ENCODE measurements at regions not wholly inside any gene's neighbourhood (a gene's known extent, or its start where the extent isn't known, plus 50 kb on each side); places are given as distances from the start of the nearest gene placed in this dataset.
"Not testable (repeated sequence)": the region's sequence is repeated elsewhere in the genome, so short reads cannot be mapped to it uniquely, and the experiment has no call there.

- no peak overlapping the region for H3K27ac Mint-ChIP-seq
Observed at GRCh38 chr10:62580396-62580795, 206.2 kb downstream of the ZNF365 start.

DNA sequence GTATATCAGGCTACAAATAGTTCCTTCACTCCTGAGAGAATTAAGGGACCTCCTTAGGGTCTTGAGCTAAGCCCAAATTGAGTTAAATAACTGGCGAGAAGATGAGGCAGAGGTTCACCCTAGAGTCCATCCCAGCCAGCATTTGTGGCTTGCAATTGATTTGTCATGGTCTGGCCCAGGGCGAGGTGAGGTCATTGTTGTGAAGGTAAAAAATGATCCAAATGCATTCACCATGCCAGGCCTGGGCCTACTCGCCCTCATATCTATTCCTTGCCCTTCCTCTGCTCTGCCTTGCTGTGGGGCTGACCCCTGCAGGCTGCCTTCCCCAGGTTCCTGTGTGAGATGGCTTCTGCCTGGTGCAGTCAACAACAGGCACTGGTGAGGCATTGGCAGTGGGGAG lies 207.2 kb downstream of the ZNF365 start:
- H3K4me1 Mint-ChIP-seq, result peaks cover 0 to 5% (median 1%) of the 10 kb centered on the region in 3 donors
- H3K9me3 Mint-ChIP-seq, result peaks cover 0 to 1% (median 0%) of the 10 kb centered on the region in 3 donors
- peaks cover 1% of the 10 kb centered on the region for H3K27me3 Mint-ChIP-seq
- H3K4me3 Mint-ChIP-seq, result no peak overlapping the region
- H3K36me3 Mint-ChIP-seq, result no peaks in the 10 kb centered on the region
- no peak overlapping the region for H3K27ac Mint-ChIP-seq

More at GRCh38 chr10:62580396-62580795, 206.2 kb downstream of the ZNF365 start:
- peaks cover 1% of the 10 kb centered on the region for H3K27me3 Mint-ChIP-seq
- H3K4me3 Mint-ChIP-seq, result no peak overlapping the region
- H3K4me1 Mint-ChIP-seq, result peaks cover 0 to 5% (median 1%) of the 10 kb centered on the region in 3 donors
- no peaks in the 10 kb centered on the region for H3K36me3 Mint-ChIP-seq
- peaks cover 0 to 1% (median 0%) of the 10 kb centered on the region in 3 donors for H3K9me3 Mint-ChIP-seq

DNA sequence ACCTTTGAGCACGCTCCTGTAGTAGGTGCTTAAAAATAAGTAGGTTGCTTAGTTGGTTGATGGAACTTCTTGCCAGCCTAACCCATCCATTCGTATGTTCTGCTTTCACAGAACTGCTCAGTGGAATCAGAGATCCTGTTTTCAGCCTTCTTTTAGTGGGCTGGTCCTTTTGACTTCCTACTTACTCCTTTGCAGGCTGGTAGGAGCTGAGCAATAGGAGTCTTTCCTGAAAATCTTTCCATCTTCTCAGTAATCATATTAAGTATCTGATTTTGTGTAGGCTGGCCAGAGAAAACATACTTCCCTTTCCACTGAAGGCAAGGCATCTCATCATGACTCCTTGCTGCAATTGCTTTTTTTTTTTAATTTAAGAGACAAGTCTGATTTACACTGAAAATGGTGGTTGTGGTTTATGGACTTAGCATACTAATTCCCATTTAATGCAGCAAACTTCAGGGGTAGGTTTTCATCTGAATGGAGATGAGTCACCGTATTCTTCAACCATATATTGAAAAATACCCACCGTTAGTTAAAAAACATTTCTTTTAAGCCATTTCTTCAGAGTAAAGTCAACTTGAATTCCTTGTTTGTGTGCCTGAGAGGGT lies 208.0 kb downstream of the ZNF365 start:
- H3K27me3 Mint-ChIP-seq, result peaks cover 1% of the 10 kb centered on the region
- peaks cover 0 to 1% (median 0%) of the 10 kb centered on the region in 3 donors for H3K9me3 Mint-ChIP-seq
- no peak overlapping the region for H3K27ac Mint-ChIP-seq
- H3K4me3 Mint-ChIP-seq, result no peak overlapping the region
- no peaks in the 10 kb centered on the region for H3K36me3 Mint-ChIP-seq
- peaks cover 0 to 5% (median 1%) of the 10 kb centered on the region in 3 donors for H3K4me1 Mint-ChIP-seq

GRCh38 chr10:62582804-62583208 lies 208.6 kb downstream of the ZNF365 start:
- Mint-ChIP-seq H3K36me3 (no peaks in the 10 kb centered on the region), H3K27ac (no peak overlapping the region), H3K9me3 (peaks cover 0 to 1% (median under 1%) of the 10 kb centered on the region in 3 donors), H3K27me3 (peaks cover 1% of the 10 kb centered on the region), H3K4me3 (no peak overlapping the region), H3K4me1 (peaks cover 0 to 5% (median 1%) of the 10 kb centered on the region in 3 donors)

DNA sequence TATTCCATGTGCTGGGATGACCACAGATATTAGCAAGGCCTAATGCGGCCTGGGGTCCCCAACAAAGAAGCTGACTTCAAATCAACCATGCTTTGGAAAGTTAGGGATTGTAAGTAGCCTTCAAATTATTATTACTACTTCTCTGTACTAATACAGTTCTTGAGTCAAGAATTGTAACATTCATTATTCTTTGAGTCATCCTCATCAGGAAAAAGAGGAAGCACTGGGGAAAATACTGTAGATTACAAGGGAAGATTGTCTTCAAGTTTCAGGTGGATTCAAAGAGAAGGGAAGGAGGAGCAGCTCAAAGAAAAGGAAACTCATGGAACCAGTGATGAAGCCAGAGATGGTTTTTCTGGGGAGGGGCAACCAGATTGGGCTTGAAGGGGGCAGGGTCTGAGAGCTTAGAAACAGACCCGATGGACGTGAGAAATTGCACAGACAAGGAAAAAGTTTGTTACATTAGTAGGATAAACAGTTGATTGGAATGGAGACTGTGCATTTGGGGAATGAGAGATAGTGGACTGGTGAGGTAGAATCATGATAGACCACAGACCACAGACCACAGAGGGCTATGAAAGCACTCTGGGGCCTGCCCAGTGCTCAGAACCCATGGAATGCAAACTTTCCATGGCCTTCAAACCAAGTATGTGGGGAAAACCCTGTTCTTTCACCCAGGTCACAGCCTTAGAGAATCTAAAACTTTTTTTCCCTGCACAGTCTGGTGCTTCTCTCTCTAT lies 209.9 kb downstream of the ZNF365 start:
- no peaks in the 10 kb centered on the region for H3K36me3 Mint-ChIP-seq
- H3K4me3 Mint-ChIP-seq, result no peak overlapping the region
- H3K27ac Mint-ChIP-seq, result no peak overlapping the region
- H3K27me3 Mint-ChIP-seq, result peaks cover 1% of the 10 kb centered on the region
- peaks cover 0 to 6% (median 0%) of the 10 kb centered on the region in 3 donors for H3K9me3 Mint-ChIP-seq
- H3K4me1 Mint-ChIP-seq, result peaks cover 0 to 5% (median 1%) of the 10 kb centered on the region in 3 donors

- no peaks in the 10 kb centered on the region for H3K36me3 Mint-ChIP-seq
- peaks cover 0 to 5% (median 1%) of the 10 kb centered on the region in 3 donors for H3K4me1 Mint-ChIP-seq
- H3K4me3 Mint-ChIP-seq, result no peak overlapping the region
- H3K27me3 Mint-ChIP-seq, result peaks cover 1% of the 10 kb centered on the region
- no peak overlapping the region for H3K27ac Mint-ChIP-seq
- peaks cover 0 to 6% (median 0%) of the 10 kb centered on the region in 3 donors for H3K9me3 Mint-ChIP-seq
Observed at GRCh38 chr10:62584731-62585130, 210.6 kb downstream of the ZNF365 start.

DNA sequence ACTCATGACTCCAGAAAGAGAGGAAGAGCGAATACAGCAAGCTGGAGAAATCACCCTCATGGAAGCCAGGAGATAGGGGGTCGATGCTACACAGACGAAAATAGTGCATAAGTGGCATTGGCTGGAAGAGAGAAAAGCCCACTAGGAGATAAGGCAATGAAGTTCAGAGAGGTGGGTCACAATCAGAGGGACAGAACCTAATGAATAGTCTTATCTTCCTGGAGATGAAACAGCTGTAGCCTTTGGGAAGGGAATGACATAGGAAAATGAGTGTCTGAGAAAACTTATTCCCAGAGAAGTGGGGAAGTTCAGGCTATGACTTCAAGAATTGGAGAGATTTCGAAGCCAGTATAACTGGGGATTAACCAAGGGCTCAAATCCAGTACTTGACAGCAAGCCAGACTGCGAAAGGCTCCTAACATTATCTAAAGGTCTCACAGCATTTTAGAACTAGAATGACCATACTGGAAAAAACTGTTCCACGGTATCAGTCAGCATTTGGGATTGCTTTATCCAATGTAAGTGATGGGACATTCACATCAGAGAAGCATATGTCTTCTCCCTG lies 211.1 kb downstream of the ZNF365 start:
- H3K9me3 Mint-ChIP-seq, result peaks cover 0 to 6% (median 0%) of the 10 kb centered on the region in 3 donors
- no peaks in the 10 kb centered on the region for H3K27me3 Mint-ChIP-seq
- no peaks in the 10 kb centered on the region for H3K36me3 Mint-ChIP-seq
- H3K27ac Mint-ChIP-seq, result no peak overlapping the region
- H3K4me3 Mint-ChIP-seq, result no peak overlapping the region
- peaks cover 0 to 5% (median 1%) of the 10 kb centered on the region in 3 donors for H3K4me1 Mint-ChIP-seq

GRCh38 chr10:62587011-62587410 lies 212.8 kb downstream of the ZNF365 start:
- H3K27me3 Mint-ChIP-seq, result no peaks in the 10 kb centered on the region
- H3K9me3 Mint-ChIP-seq, result peaks cover 0 to 6% (median 0%) of the 10 kb centered on the region in 3 donors
- no peak overlapping the region for H3K4me3 Mint-ChIP-seq
- H3K27ac Mint-ChIP-seq, result no peak overlapping the region
- peaks cover 0 to 5% (median 1%) of the 10 kb centered on the region in 3 donors for H3K4me1 Mint-ChIP-seq
- H3K36me3 Mint-ChIP-seq, result no peaks in the 10 kb centered on the region

- Mint-ChIP-seq H3K9me3 (peaks cover 0 to 6% (median 0%) of the 10 kb centered on the region in 3 donors), H3K4me3 (no peak overlapping the region), H3K27ac (no peak overlapping the region), H3K4me1 (peaks cover 1 to 5% (median 2%) of the 10 kb centered on the region in 3 donors), H3K27me3 (no peaks in the 10 kb centered on the region), H3K36me3 (no peaks in the 10 kb centered on the region)
Observed at GRCh38 chr10:62588116-62588515, 213.9 kb downstream of the ZNF365 start.

- no peak overlapping the region for H3K4me3 Mint-ChIP-seq
- peaks cover 0 to 6% (median 0%) of the 10 kb centered on the region in 3 donors for H3K9me3 Mint-ChIP-seq
- H3K36me3 Mint-ChIP-seq, result no peaks in the 10 kb centered on the region
- H3K27me3 Mint-ChIP-seq, result no peaks in the 10 kb centered on the region
- H3K27ac Mint-ChIP-seq, result no peak overlapping the region
- H3K4me1 Mint-ChIP-seq, result peaks cover 5 to 6% (median 5%) of the 10 kb centered on the region in 3 donors
Observed at GRCh38 chr10:62589689-62590088, 214.8 kb upstream of the ADO start.

- Mint-ChIP-seq H3K9me3 (peaks cover 0 to 6% (median 0%) of the 10 kb centered on the region in 3 donors), H3K27ac (no peak overlapping the region)
Observed at GRCh38 chr10:62590306-62590705, 214.2 kb upstream of the ADO start.

GRCh38 chr10:62594093-62594520 lies 210.4 kb upstream of the ADO start:
- no peak overlapping the region for H3K4me3 Mint-ChIP-seq
- no peaks in the 10 kb centered on the region for H3K27me3 Mint-ChIP-seq
- H3K9me3 Mint-ChIP-seq, result no peaks in the 10 kb centered on the region
- no peak overlapping the region for H3K27ac Mint-ChIP-seq
- H3K36me3 Mint-ChIP-seq, result no peaks in the 10 kb centered on the region
- H3K4me1 Mint-ChIP-seq, result peaks cover 5 to 9% (median 5%) of the 10 kb centered on the region in 3 donors

More at GRCh38 chr10:62590306-62590705, 214.2 kb upstream of the ADO start:
- no peaks in the 10 kb centered on the region for H3K27me3 Mint-ChIP-seq
- H3K4me1 Mint-ChIP-seq, result peaks cover 5 to 7% (median 5%) of the 10 kb centered on the region in 3 donors
- H3K4me3 Mint-ChIP-seq, result no peak overlapping the region
- H3K36me3 Mint-ChIP-seq, result no peaks in the 10 kb centered on the region

DNA sequence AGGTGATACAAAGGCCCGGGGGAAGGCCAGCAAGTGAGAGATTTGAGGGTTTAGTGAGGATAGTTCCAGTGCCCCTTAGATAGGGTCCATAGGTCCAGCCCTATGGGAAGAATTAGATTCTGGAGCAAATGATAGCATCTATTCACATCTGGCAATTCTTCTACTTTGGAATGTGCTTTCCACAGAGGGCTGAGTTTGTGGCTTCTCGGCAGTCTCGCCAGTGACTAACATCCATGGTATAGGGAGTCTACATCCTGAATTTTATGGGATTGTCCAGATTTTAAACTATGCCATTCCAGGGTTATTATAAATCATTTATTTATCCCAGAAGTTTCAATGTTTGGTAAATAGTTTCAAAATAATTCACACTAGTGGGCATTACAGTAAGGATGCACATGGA lies 207.3 kb upstream of the ADO start:
- Mint-ChIP-seq H3K27me3 (no peaks in the 10 kb centered on the region), H3K4me3 (no peak overlapping the region), H3K36me3 (no peaks in the 10 kb centered on the region), H3K27ac (no peak overlapping the region), H3K9me3 (peaks cover 0 to 3% (median under 1%) of the 10 kb centered on the region in 3 donors), H3K4me1 (peaks cover 5 to 9% (median 5%) of the 10 kb centered on the region in 3 donors)

- H3K36me3 Mint-ChIP-seq, result peaks cover 1% of the 10 kb centered on the region
- no peaks in the 10 kb centered on the region for H3K27me3 Mint-ChIP-seq
- H3K27ac Mint-ChIP-seq, result peak overlapping the region in 1 of 3 donors; percentile 17
- no peak overlapping the region for H3K4me3 Mint-ChIP-seq
- H3K4me1 Mint-ChIP-seq, result peaks cover 0 to 6% (median 1%) of the 10 kb centered on the region in 3 donors
- H3K9me3 Mint-ChIP-seq, result peaks cover 0 to 3% (median 3%) of the 10 kb centered on the region in 3 donors
Observed at GRCh38 chr10:62599161-62599560, 205.4 kb upstream of the ADO start.

DNA sequence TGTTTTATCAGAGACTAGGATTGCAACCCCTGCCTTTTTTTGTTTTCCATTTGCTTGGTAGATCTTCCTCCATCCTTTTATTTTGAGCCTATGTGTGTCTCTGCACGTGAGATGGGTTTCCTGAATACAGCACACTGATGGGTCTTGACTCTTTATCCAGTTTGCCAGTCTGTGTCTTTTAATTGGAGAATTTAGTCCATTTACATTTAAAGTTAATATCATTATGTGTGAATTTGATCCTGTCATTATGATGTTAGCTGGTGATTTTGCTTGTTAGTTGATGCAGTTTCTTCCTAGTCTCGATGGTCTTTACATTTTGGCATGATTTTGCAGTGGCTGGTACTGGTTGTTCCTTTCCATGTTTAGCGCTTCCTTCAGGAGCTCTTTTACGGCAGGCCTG lies 198.0 kb upstream of the ADO start:
- H3K27ac Mint-ChIP-seq, H3K4me3 Mint-ChIP-seq, H3K27me3 Mint-ChIP-seq, H3K9me3 Mint-ChIP-seq, H3K36me3 Mint-ChIP-seq: not testable (repeated sequence)
- peaks cover 0 to 11% (median 5%) of the 10 kb centered on the region in 3 donors for H3K4me1 Mint-ChIP-seq

Data from IgD-negative memory B cell (primary cell).